ENCODE measurements at regions not wholly inside any gene's neighbourhood (a gene's known extent, or its start where the extent isn't known, plus 50 kb on each side); places are given as distances from the start of the nearest gene placed in this dataset.

GRCh38 chr2:129906861-129907235 lies 72.6 kb upstream of the RAB6C start:
- DNase-seq, result peak in 1 of 14 experiments; percentile 1
- intact Hi-C loops (cut with DNase I, micrococcal nuclease), result no loop called here
- H3K27ac ChIP-seq (ENCODE audit: low read depth in 1 of 2, low read length in 2 of 2), result no peak overlapping the region
- H3K9me3 Mint-ChIP-seq, result no peaks in the 10 kb centered on the region
- no peaks in the 10 kb centered on the region for H3K4me1 ChIP-seq (ENCODE audit: insufficient read depth, low read length)
- H3K4me3 ChIP-seq (ENCODE audit: low read length), result no peak overlapping the region
- H3K4me3 Mint-ChIP-seq, result no peak overlapping the region
- H3K36me3 Mint-ChIP-seq (ENCODE audit: low read depth), result no peaks in the 10 kb centered on the region
- no peak for TF ChIP-seq CTCF (IDR thresholded peaks at IDR 0.05)
- CTCF ChIA-PET, result no interaction called here
- POLR2A ChIA-PET, result no interaction called here
- H3K9me3 ChIP-seq (ENCODE audit: control insufficient read depth in 1 of 2, insufficient read depth in 1 of 2, low read length in 2 of 2), result peaks cover 0 to 8% of the 10 kb centered on the region in 2 experiments
- no peaks in the 10 kb centered on the region for H3K27me3 Mint-ChIP-seq
- no peaks in the 10 kb centered on the region for H3K4me1 Mint-ChIP-seq (ENCODE audit: low read depth)
- H3K27ac Mint-ChIP-seq, result no peak overlapping the region
- no peaks in the 10 kb centered on the region for H3K36me3 ChIP-seq (ENCODE audit: insufficient read depth, low read length)
- H3K27me3 ChIP-seq (ENCODE audit: control insufficient read depth in 1 of 2, insufficient read depth in 2 of 2, low read length in 2 of 2), result no peaks in the 10 kb centered on the region
- no peak for ATAC-seq (ENCODE audit: poor library complexity)

DNA sequence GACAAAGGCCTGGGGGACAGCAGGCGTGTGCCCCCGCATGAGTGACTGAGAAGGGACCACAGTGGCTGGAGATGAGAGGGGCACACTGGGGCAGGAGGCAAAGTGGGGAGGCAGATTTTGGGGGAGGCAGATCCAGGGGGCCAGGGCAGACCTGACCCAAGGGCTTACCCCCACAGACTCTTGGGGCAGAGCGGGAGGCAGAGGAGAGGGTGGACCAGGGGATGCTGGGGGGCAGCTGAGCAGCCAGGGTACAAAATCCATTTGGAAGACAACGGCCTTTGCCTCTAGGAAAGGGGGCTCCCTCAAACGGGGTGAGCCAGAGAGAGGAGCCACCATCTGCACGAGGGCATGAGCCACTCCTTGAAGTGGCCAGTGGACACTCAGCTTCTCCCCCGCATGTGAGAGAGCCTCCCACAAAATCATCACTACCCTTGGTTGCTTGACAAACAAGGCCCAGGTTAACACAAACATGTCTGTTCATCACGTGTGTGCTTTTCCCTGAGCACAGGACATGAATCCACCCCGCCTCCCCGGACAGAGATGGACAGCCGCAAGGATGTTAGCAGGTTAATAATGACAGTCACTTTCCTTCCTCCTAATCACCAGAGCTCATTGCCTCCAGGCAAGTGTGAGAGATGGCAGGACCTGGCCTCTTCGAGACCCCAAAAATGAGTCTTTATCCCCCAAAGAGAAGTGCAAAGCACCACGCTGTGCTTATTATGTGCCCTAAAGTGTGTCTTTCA lies 72.0 kb upstream of the RAB6C start:
- TF ChIP-seq CTCF (IDR thresholded peaks at IDR 0.05), result no peak
- Mint-ChIP-seq H3K4me3 (no peak overlapping the region), H3K27ac (no peak overlapping the region), H3K9me3 (no peaks in the 10 kb centered on the region), H3K36me3 (ENCODE audit: low read depth) (no peaks in the 10 kb centered on the region), H3K4me1 (ENCODE audit: low read depth) (no peaks in the 10 kb centered on the region), H3K27me3 (no peaks in the 10 kb centered on the region)
- H3K36me3 ChIP-seq (ENCODE audit: insufficient read depth, low read length), result no peaks in the 10 kb centered on the region
- ChIA-PET CTCF (no interaction called here), POLR2A (no interaction called here)
- no peak overlapping the region for H3K27ac ChIP-seq (ENCODE audit: low read depth in 1 of 2, low read length in 2 of 2)
- no peak overlapping the region for H3K4me3 ChIP-seq (ENCODE audit: low read length)
- H3K4me1 ChIP-seq (ENCODE audit: insufficient read depth, low read length), result no peaks in the 10 kb centered on the region
- DNase-seq, result peak in 1 of 14 experiments; percentile 1
- intact Hi-C loops (cut with DNase I, micrococcal nuclease), result no loop called here
- peaks cover 0 to 8% of the 10 kb centered on the region in 2 experiments for H3K9me3 ChIP-seq (ENCODE audit: control insufficient read depth in 1 of 2, insufficient read depth in 1 of 2, low read length in 2 of 2)
- ATAC-seq (ENCODE audit: poor library complexity), result no peak
- no peaks in the 10 kb centered on the region for H3K27me3 ChIP-seq (ENCODE audit: control insufficient read depth in 1 of 2, insufficient read depth in 2 of 2, low read length in 2 of 2)

DNA sequence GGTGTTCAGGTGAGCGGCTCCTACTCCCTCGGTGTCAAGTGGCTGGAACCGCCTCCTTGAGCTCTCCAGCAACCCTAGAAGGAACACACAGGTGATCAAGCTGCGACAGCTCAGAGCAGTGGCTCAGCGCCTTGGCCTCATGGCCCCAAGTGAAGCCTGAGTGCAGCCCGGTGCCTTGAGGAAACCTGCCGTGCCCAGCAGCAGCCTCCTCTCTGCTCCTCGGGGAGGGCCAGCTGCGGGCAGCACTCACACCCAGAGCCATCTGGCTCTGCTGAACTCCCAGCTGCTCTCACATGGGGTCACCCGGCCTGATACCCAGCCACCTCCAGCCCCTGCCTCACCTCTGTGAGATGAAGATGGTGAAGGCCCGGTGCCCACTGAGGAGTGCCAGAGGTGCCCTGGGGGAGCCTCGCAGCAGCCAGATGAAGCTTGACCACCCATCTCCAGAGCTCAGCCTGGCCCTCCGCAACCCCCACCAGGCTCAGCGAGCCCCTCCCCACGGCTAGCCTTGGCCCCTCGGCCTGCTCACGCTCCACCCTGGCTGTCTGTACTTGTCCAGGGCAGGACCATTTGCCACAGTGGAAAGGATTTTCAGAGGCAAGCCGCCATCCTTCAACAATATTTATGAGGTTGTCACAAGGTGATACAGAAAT lies 70.6 kb upstream of the RAB6C start:
- H3K9me3 ChIP-seq (ENCODE audit: control insufficient read depth in 1 of 2, insufficient read depth in 1 of 2, low read length in 2 of 2), result no peaks in the 10 kb centered on the region
- Mint-ChIP-seq H3K36me3 (ENCODE audit: low read depth) (no peaks in the 10 kb centered on the region), H3K27me3 (no peaks in the 10 kb centered on the region), H3K4me3 (no peak overlapping the region), H3K4me1 (ENCODE audit: low read depth) (no peaks in the 10 kb centered on the region), H3K9me3 (no peaks in the 10 kb centered on the region), H3K27ac (no peak overlapping the region)
- H3K36me3 ChIP-seq (ENCODE audit: insufficient read depth, low read length), result no peaks in the 10 kb centered on the region
- H3K4me3 ChIP-seq (ENCODE audit: low read length), result no peak overlapping the region
- ATAC-seq (ENCODE audit: poor library complexity) (no peak), DNase-seq (no peak)
- no peaks in the 10 kb centered on the region for H3K27me3 ChIP-seq (ENCODE audit: control insufficient read depth in 1 of 2, insufficient read depth in 2 of 2, low read length in 2 of 2)
- intact Hi-C loops (cut with DNase I, micrococcal nuclease), result no loop called here
- no peaks in the 10 kb centered on the region for H3K4me1 ChIP-seq (ENCODE audit: insufficient read depth, low read length)
- TF ChIP-seq CTCF (IDR thresholded peaks at IDR 0.05), result no peak
- POLR2A ChIA-PET, result no interaction called here
- CTCF ChIA-PET, result no interaction called here
- H3K27ac ChIP-seq (ENCODE audit: low read depth in 1 of 2, low read length in 2 of 2), result no peak overlapping the region

All from CD4-positive, alpha-beta T cell (primary cell).